ENCODE measurements at regions not wholly inside any gene's neighbourhood (a gene's known extent, or its start where the extent isn't known, plus 50 kb on each side); places are given as distances from the start of the nearest gene placed in this dataset.

DNA sequence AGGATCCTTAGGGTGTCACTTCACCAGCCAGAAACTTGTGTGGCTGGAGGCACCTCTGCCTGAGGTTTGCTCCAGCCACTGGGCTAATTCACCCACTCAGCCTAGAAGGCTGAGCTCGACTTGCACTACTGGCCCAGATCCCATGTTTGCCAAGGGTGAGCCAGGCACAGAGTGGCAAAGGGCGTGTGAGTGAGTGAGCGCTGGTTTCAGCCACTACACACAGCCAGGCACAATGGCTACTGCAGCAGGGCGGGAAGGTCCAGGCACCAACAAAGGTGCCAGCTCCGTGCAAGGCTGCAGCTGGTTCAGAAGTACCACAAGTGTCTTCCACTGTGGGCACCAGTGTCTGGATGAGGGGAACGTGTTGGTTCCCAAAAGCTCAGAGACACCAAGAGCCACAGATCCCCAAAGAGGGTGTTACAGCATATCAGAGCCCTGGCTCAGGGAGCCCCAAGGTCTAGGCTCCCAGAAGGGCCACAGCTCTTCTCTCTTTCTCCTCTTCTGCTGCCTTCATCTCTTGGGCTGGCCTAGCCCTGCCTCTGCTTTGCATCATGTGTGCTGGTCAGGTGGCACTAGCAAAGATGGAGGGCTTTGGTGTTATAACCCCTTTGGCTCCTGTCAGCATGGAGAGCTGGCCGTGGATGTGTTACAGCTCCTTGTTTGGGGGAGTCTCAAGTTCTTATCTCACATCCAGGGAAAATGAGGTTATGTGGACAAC lies 736.3 kb upstream of the KLHL1 start:
- TF ChIP-seq SUZ12 (IDR thresholded peaks at IDR 0.05; ENCODE audit: extremely low read depth, insufficient read depth, insufficient read length) (no peak), YY1 (IDR thresholded peaks at IDR 0.05; ENCODE audit: insufficient read depth, insufficient read length) (no peak), ZNF274 (IDR thresholded peaks at IDR 0.05; ENCODE audit: low read depth, low read length) (no peak)
